Liver (tissue), 3 donors: ENCODE measurements at regions not wholly inside any gene's neighbourhood (a gene's known extent, or its start where the extent isn't known, plus 50 kb on each side); places are given as distances from the start of the nearest gene placed in this dataset.

Experiments
- FOXA1 ChIP-seq: IDR thresholded peaks from 2 replicates; pipeline ENCODE4 v1.6.1; 2016; ENCODE audit warnings: antibody characterized with exemption
- GABPA ChIP-seq, 2 donors: IDR thresholded peaks in 1 of 2; conservative IDR thresholded peaks in 1 of 2; 2 replicates each; pipeline ENCODE4 v1.6.1; 2016; ENCODE audit warnings: antibody characterized with exemption in 2 of 2, mild to moderate bottlenecking in 1 of 2, moderate library complexity in 1 of 2
- HNF4G ChIP-seq: IDR thresholded peaks from 2 replicates; pipeline ENCODE4 v1.6.1; 2016; ENCODE audit warnings: antibody characterized with exemption
- RAD21 ChIP-seq, 2 donors: IDR thresholded peaks; 2 replicates each; pipeline ENCODE4 v1.6.1; 2016; ENCODE audit warnings: antibody characterized with exemption in 2 of 2, mild to moderate bottlenecking in 2 of 2
- RXRA ChIP-seq, 2 donors: IDR thresholded peaks; 2 replicates each; pipeline ENCODE4 v1.6.1; 2017 to 2018; ENCODE audit warnings: antibody characterized with exemption in 2 of 2, mild to moderate bottlenecking in 1 of 2
- SP1 ChIP-seq: IDR thresholded peaks from 2 replicates; pipeline ENCODE4 v1.6.1; 2018; ENCODE audit warnings: antibody characterized with exemption, mild to moderate bottlenecking
- TAF1 ChIP-seq: conservative IDR thresholded peaks from 2 replicates; pipeline ENCODE4 v1.6.1; 2016; ENCODE audit warnings: antibody characterized with exemption, mild to moderate bottlenecking
- TF ChIP-seq, protein P1 (sequence below): fragments of 150-350 bp; IDR thresholded peaks from 2 replicates; pipeline ENCODE4 v1.5.1; 2017; ENCODE audit warnings: improper control_type of control experiment, low read depth, low read length; ENCODE audit not compliant: missing input control
- TF ChIP-seq, protein P2 (sequence below): IDR thresholded peaks from 2 replicates; pipeline ENCODE4 v1.6.1; 2016; ENCODE audit warnings: antibody characterized with exemption
- TF ChIP-seq, protein P3 (sequence below): IDR thresholded peaks from 2 replicates; pipeline ENCODE4 v1.6.1; 2016; ENCODE audit warnings: antibody characterized with exemption
- TF ChIP-seq, protein P4 (sequence below): IDR thresholded peaks from 2 replicates; pipeline ENCODE4 v1.6.1; 2016; ENCODE audit warnings: antibody characterized with exemption, mild to moderate bottlenecking
- donor health status: healthy.
- donor health status: healthy.

DNA sequence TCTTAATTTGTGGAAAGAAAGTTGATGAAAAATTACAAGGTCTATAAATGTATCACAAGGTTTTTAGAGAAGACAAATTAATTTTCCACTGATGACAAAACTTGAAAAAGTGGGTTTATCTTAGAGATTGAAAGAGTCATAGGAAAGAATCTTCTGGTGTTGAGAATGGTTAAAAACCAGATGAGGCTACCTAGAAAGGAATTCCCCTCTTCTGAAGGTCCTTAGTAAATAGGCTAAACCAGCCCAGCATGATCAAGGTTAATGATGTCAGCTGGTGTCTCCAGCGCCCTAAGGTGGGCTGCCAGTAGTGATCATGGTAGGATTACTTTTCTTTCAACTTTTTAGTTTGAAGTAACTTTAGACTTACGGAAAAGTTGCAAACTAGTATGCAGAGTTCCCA lies 71.8 kb upstream of the PGRMC2 start:
- TF ChIP-seq, protein P1, sequence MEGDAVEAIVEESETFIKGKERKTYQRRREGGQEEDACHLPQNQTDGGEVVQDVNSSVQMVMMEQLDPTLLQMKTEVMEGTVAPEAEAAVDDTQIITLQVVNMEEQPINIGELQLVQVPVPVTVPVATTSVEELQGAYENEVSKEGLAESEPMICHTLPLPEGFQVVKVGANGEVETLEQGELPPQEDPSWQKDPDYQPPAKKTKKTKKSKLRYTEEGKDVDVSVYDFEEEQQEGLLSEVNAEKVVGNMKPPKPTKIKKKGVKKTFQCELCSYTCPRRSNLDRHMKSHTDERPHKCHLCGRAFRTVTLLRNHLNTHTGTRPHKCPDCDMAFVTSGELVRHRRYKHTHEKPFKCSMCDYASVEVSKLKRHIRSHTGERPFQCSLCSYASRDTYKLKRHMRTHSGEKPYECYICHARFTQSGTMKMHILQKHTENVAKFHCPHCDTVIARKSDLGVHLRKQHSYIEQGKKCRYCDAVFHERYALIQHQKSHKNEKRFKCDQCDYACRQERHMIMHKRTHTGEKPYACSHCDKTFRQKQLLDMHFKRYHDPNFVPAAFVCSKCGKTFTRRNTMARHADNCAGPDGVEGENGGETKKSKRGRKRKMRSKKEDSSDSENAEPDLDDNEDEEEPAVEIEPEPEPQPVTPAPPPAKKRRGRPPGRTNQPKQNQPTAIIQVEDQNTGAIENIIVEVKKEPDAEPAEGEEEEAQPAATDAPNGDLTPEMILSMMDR: no peak
- TF ChIP-seq GABPA (IDR thresholded peaks at IDR 0.05 in 1 of 2, conservative IDR thresholded peaks at IDR 0.05 in 1 of 2): no peak
- no peak for TF ChIP-seq RXRA (IDR thresholded peaks at IDR 0.05)
- TF ChIP-seq SP1: no peak
- TF ChIP-seq RAD21 (IDR thresholded peaks at IDR 0.05): no peak
- no peak for TF ChIP-seq TAF1
- TF ChIP-seq, protein P2, sequence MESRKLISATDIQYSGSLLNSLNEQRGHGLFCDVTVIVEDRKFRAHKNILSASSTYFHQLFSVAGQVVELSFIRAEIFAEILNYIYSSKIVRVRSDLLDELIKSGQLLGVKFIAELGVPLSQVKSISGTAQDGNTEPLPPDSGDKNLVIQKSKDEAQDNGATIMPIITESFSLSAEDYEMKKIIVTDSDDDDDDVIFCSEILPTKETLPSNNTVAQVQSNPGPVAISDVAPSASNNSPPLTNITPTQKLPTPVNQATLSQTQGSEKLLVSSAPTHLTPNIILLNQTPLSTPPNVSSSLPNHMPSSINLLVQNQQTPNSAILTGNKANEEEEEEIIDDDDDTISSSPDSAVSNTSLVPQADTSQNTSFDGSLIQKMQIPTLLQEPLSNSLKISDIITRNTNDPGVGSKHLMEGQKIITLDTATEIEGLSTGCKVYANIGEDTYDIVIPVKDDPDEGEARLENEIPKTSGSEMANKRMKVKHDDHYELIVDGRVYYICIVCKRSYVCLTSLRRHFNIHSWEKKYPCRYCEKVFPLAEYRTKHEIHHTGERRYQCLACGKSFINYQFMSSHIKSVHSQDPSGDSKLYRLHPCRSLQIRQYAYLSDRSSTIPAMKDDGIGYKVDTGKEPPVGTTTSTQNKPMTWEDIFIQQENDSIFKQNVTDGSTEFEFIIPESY: no peak
- TF ChIP-seq, protein P3, sequence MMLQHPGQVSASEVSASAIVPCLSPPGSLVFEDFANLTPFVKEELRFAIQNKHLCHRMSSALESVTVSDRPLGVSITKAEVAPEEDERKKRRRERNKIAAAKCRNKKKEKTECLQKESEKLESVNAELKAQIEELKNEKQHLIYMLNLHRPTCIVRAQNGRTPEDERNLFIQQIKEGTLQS: no peak
- TF ChIP-seq, protein P4, sequence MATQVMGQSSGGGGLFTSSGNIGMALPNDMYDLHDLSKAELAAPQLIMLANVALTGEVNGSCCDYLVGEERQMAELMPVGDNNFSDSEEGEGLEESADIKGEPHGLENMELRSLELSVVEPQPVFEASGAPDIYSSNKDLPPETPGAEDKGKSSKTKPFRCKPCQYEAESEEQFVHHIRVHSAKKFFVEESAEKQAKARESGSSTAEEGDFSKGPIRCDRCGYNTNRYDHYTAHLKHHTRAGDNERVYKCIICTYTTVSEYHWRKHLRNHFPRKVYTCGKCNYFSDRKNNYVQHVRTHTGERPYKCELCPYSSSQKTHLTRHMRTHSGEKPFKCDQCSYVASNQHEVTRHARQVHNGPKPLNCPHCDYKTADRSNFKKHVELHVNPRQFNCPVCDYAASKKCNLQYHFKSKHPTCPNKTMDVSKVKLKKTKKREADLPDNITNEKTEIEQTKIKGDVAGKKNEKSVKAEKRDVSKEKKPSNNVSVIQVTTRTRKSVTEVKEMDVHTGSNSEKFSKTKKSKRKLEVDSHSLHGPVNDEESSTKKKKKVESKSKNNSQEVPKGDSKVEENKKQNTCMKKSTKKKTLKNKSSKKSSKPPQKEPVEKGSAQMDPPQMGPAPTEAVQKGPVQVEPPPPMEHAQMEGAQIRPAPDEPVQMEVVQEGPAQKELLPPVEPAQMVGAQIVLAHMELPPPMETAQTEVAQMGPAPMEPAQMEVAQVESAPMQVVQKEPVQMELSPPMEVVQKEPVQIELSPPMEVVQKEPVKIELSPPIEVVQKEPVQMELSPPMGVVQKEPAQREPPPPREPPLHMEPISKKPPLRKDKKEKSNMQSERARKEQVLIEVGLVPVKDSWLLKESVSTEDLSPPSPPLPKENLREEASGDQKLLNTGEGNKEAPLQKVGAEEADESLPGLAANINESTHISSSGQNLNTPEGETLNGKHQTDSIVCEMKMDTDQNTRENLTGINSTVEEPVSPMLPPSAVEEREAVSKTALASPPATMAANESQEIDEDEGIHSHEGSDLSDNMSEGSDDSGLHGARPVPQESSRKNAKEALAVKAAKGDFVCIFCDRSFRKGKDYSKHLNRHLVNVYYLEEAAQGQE: no peak
- TF ChIP-seq FOXA1: no peak
- TF ChIP-seq HNF4G: no peak
